Lower leg skin (tissue), 4 donors: ENCODE measurements at regions not wholly inside any gene's neighbourhood (a gene's known extent, or its start where the extent isn't known, plus 50 kb on each side); places are given as distances from the start of the nearest gene placed in this dataset.

Source experiments
- DNase-seq, 2 donors: peaks; one replicate each; pipeline ENCODE4 v3.0.0-alpha.2; 2019; ENCODE audit warnings: low spot score in 2 of 2
- H3K4me3 ChIP-seq: fragments of 200-600 bp; sonication (generic); 2 replicates; pipeline ENCODE4 v1.5.1; 2017; ENCODE audit warnings: mild to moderate bottlenecking, low read depth; ENCODE audit not compliant: poor library complexity, severe bottlenecking
- POLR2A ChIP-seq, 2 donors: fragments of 450-650 bp; IDR thresholded peaks; one replicate each; pipeline ENCODE4 v1.6.1; 2016 to 2017; ENCODE audit warnings: antibody characterized with exemption in 2 of 2, mild to moderate bottlenecking in 1 of 2, moderate library complexity in 1 of 2
- WGBS, 2 donors: methylation state at CpG; one replicate each; pipeline ENCODE4 v1.1.5; 2018; 5-methylcytosine and 5-hydroxymethylcytosine counted together
- intact Hi-C: fragments of 100-400 bp; cut with DNase I; formaldehyde crosslinking; loops from one replicate; pipeline ENCODE4 v1.15.0; 2023; ENCODE audit warnings: low total_unique reads
- TF ChIP-seq, protein P1 (sequence below), 3 donors: fragments of 450-650 bp; IDR thresholded peaks; one replicate each; pipeline ENCODE4 v1.5.1; 2016; ENCODE audit warnings: antibody characterized with exemption in 3 of 3, mild to moderate bottlenecking in 3 of 3, moderate library complexity in 2 of 3

DNA sequence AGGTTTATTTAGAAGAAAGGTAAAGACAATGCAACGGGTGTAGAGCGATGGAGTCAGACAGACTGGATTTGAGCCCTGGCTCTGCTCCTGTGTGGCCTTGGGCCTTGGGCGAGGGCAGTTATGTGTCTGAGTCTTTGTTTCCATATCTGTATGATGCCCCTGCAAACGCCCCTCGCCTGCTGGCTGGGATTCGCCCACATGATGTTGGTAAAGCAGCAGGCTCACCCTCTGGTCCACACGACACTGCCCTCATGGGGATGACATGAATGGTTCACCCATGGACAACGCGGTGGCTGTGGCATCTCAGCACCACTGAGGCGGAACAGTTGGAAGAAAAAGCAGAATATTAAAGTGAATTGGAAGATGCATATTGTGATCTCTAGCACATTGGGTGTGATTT is 60.3 kb downstream of the FOXL1 start:
- no peak overlapping the region for H3K4me3 ChIP-seq
- peak in 1 of 2 donors; percentile 80 for DNase-seq
- 79 to 83% methylated on average over 10 of the region's 10 CpGs for WGBS, 2 donors
- no peak for TF ChIP-seq POLR2A (IDR thresholded peaks at IDR 0.05)
- TF ChIP-seq, protein P1, sequence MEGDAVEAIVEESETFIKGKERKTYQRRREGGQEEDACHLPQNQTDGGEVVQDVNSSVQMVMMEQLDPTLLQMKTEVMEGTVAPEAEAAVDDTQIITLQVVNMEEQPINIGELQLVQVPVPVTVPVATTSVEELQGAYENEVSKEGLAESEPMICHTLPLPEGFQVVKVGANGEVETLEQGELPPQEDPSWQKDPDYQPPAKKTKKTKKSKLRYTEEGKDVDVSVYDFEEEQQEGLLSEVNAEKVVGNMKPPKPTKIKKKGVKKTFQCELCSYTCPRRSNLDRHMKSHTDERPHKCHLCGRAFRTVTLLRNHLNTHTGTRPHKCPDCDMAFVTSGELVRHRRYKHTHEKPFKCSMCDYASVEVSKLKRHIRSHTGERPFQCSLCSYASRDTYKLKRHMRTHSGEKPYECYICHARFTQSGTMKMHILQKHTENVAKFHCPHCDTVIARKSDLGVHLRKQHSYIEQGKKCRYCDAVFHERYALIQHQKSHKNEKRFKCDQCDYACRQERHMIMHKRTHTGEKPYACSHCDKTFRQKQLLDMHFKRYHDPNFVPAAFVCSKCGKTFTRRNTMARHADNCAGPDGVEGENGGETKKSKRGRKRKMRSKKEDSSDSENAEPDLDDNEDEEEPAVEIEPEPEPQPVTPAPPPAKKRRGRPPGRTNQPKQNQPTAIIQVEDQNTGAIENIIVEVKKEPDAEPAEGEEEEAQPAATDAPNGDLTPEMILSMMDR (IDR thresholded peaks at IDR 0.05): no peak
- intact Hi-C loops: no loop called here

DNA sequence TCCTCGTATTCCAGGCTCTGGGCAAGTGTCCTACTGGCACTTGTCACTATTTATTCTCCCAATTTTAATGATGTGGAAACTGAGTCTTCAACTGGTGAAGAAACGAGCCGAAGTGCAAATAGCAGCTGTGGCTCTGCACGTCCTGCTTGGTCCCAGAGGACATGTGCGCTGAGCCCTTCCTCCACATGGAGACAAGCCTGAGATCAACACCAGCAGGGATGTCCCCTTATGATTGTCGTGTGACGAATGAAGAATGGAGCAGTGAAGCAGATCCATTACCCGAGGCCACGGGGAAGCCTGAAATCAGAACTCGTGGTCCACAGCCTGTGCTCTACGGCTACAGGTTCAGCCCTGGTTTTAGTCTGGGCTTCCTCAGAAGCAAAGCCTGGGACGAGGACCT is 61.0 kb downstream of the FOXL1 start:
- WGBS, 2 donors: 89 to 96% methylated on average over 12 of the region's 12 CpGs
- peak in 1 of 2 donors; percentile 50 for DNase-seq
- no peak for TF ChIP-seq POLR2A (IDR thresholded peaks at IDR 0.05)
- TF ChIP-seq, protein P1 (IDR thresholded peaks at IDR 0.05): no peak
- H3K4me3 ChIP-seq: no peak overlapping the region
- intact Hi-C loops: no loop called here

DNA sequence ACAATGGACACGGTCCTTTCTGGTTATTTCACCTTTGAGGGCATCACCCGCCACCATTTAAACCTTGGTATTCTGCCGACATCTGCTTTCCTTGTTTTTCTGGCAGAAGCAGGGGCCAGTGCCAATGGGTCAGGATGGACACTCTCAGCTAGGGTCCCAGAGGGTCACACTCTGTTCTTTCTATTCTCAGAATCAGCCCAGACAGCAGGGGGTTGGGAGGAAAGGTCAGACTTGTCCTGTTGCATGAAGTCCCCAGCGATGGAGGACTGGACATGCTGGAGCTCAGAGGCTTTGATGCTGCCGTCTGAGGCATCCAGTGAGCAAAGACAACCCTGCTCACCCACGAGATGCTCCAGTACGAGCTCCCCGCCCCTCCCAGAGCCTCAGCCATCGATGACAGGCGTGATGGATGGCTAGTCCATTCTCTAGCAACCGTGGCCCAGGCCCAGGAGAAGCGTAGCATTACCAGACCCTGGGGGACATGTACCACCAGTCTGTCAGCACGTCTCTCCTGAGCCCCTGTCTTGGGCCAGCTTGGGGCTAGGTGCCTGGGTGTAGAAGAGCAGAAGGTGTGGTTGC is 62.0 kb downstream of the FOXL1 start:
- DNase-seq: peak in 1 of 2 donors; percentile 82
- TF ChIP-seq, protein P1 (IDR thresholded peaks at IDR 0.05): no peak
- no peak for TF ChIP-seq POLR2A (IDR thresholded peaks at IDR 0.05)
- intact Hi-C loops: no loop called here
- WGBS, 2 donors: 65 to 78% methylated on average over 13 of the region's 13 CpGs
- no peak overlapping the region for H3K4me3 ChIP-seq

DNA sequence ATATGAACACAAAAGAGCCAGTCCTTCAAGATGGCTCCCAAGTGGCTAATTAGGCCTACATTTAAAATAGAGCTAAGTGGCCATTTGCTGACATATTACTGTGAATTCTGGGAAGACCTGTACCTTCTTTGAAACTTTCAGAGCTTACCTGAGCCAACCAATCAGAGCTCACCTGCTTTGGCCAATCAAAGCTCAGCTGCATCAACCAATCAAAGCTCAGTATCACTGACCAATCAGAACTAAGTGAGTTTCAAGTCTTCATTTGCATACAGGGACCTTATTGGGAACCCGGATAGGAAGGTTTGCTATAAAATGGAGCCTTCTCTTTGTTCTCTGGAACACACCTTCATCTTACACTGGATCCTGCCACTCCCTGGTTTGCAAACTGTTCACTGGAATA is 63.7 kb downstream of the FOXL1 start:
- DNase-seq: no peak
- intact Hi-C loops: no loop called here
- no peak overlapping the region for H3K4me3 ChIP-seq
- TF ChIP-seq, protein P1 (IDR thresholded peaks at IDR 0.05): no peak
- TF ChIP-seq POLR2A (IDR thresholded peaks at IDR 0.05): no peak
- WGBS, 2 donors: 78 to 95% methylated on average over 1 of the region's 1 CpG

GRCh38 chr16:86643671-86644070 is 65.3 kb downstream of the FOXL1 start:
- intact Hi-C loops: loop anchor here (2.0 kb wide), 1 partner anchor 77 kb away; no protein-coding TSS in a partner anchor
- TF ChIP-seq, protein P1 (IDR thresholded peaks at IDR 0.05): no peak
- no peak for TF ChIP-seq POLR2A (IDR thresholded peaks at IDR 0.05)
- H3K4me3 ChIP-seq: no peak overlapping the region
- WGBS, 2 donors: 47 to 70% methylated on average over 6 of the region's 6 CpGs
- peak in 1 of 2 donors; percentile 34 for DNase-seq

DNA sequence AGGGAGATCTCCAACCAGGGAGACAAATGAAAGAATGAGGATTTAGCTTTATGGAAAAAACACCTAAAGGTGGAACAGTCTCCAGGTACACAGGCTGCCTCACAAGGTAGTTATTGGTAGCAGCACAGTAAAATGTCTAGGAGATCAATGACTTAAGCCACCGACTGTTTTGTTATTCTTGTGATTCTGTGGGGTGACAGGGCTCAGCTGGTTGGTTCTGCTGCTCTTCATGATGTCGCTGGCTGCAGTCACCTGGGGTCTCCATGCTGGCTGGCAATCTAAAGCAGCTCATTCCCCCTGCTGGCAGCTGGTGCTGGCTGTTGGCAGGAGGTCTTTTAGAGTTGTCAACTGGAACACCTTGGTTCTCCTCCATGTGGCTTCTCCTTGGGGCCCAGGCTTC is 69.2 kb downstream of the FOXL1 start:
- intact Hi-C loops: no loop called here
- TF ChIP-seq, protein P1 (IDR thresholded peaks at IDR 0.05): no peak
- TF ChIP-seq POLR2A (IDR thresholded peaks at IDR 0.05): no peak
- no peak overlapping the region for H3K4me3 ChIP-seq
- no peak for DNase-seq
- 91 to 95% methylated on average over 2 of the region's 2 CpGs for WGBS, 2 donors
